IMR-90 (cell line): ENCODE measurements at regions not wholly inside any gene's neighbourhood (a gene's known extent, or its start where the extent isn't known, plus 50 kb on each side); places are given as distances from the start of the nearest gene placed in this dataset.

Source experiments
- ATAC-seq: fragments of 200-7000 bp; cut with Tn5 transposase; 2 replicates; pipeline ENCODE4 v1.9.1; 2020; ENCODE audit warnings: low read depth, mild to moderate bottlenecking, moderate library complexity
- BruUV-seq: library from RNA; stranded (reverse); fragments of 400-500 nt; replicated peaks from 2 replicates; lab custom pipeline; 2021; lab: Mats Ljungman, UMichigan
- CTCF ChIA-PET: fragments of 300-600 bp; formaldehyde crosslinking; extraction: SDS; loops from one replicate; lab custom pipeline; 2021; ENCODE audit warnings: antibody characterized with exemption; lab: Yijun Ruan, JAX
- POLR2A ChIA-PET: fragments of 300-600 bp; sonication (Branson Sonifier 250); formaldehyde crosslinking; loops from one replicate; lab custom pipeline; 2022; ENCODE audit warnings: antibody characterized with exemption; ENCODE audit not compliant: unreplicated experiment; lab: Charles Lee
- DNase-seq: peaks from one replicate; pipeline ENCODE4 v3.0.0; 2013
- H2AFZ ChIP-seq: replicated peaks from 2 replicates; pipeline ENCODE3; 2013; ENCODE audit warnings: low read length, mild to moderate bottlenecking; ENCODE audit not compliant: poor library complexity
- H2AK5ac ChIP-seq: 2 replicates; pipeline ENCODE4 v1.6.1; 2013; ENCODE audit warnings: low read depth, low read length, inconsistent platforms
- H2AK9ac ChIP-seq: replicated peaks from 2 replicates; pipeline ENCODE3; 2013; ENCODE audit warnings: mild to moderate bottlenecking, low read depth, low read length, moderate library complexity; ENCODE audit not compliant: poor library complexity
- H2BK120ac ChIP-seq: 2 replicates; pipeline ENCODE4 v1.6.1; 2013; ENCODE audit warnings: low read depth, low read length, inconsistent platforms
- H2BK15ac ChIP-seq: 3 replicates; pipeline ENCODE4 v1.6.1; 2013; ENCODE audit warnings: low read depth, low read length, inconsistent platforms
- H2BK20ac ChIP-seq: 2 replicates; pipeline ENCODE4 v1.6.1; 2013; ENCODE audit warnings: low read depth, mild to moderate bottlenecking, inconsistent platforms, low read length, moderate library complexity
- H2BK5ac ChIP-seq: 2 replicates; pipeline ENCODE4 v1.6.1; 2013; ENCODE audit warnings: mild to moderate bottlenecking, low read depth, low read length, inconsistent platforms; ENCODE audit not compliant: poor library complexity, severe bottlenecking
- H3K14ac ChIP-seq: replicated peaks from 2 replicates; pipeline ENCODE4 v1.6.1; 2013; ENCODE audit warnings: low read depth, low read length, inconsistent platforms
- H3K18ac ChIP-seq: 2 replicates; pipeline ENCODE4 v1.6.1; 2013; ENCODE audit warnings: low read depth, low read length, control low read depth
- H3K23ac ChIP-seq: 2 replicates; pipeline ENCODE4 v1.6.1; 2013; ENCODE audit warnings: low read depth, low read length, inconsistent platforms
- H3K27ac ChIP-seq: 2 replicates; pipeline ENCODE4 v1.5.1; 2013; ENCODE audit warnings: mild to moderate bottlenecking, control low read depth, low read length; ENCODE audit not compliant: insufficient read depth
- H3K27me3 ChIP-seq: 2 replicates; pipeline ENCODE4 v1.6.1; 2013; ENCODE audit warnings: low read length; ENCODE audit not compliant: control insufficient read depth, insufficient read depth
- H3K36me3 ChIP-seq: 2 replicates; pipeline ENCODE4 v1.6.1; 2013; ENCODE audit warnings: low read length, mixed read lengths; ENCODE audit not compliant: control insufficient read depth, insufficient read depth
- H3K4ac ChIP-seq: 2 replicates; pipeline ENCODE4 v1.6.1; 2013; ENCODE audit warnings: low read depth, low read length, inconsistent platforms
- H3K4me1 ChIP-seq: 2 replicates; pipeline ENCODE4 v1.6.1; 2013; ENCODE audit warnings: low read length, mixed read lengths; ENCODE audit not compliant: control insufficient read depth, insufficient read depth
- H3K4me2 ChIP-seq: 2 replicates; pipeline ENCODE4 v1.6.1; 2013; ENCODE audit warnings: low read depth, mild to moderate bottlenecking, control low read depth, low read length, moderate library complexity
- H3K4me3 ChIP-seq: 2 replicates; pipeline ENCODE4 v1.5.1; 2013; ENCODE audit warnings: low read depth, mild to moderate bottlenecking, control low read depth, low read length, moderate library complexity; ENCODE audit not compliant: insufficient read depth
- H3K56ac ChIP-seq: 2 replicates; pipeline ENCODE4 v1.6.1; 2013; ENCODE audit warnings: low read length, inconsistent platforms; ENCODE audit not compliant: insufficient read depth; ENCODE audit errors: extremely low read depth
- H3K79me1 ChIP-seq, 2 experiments: 2 replicates each; pipeline ENCODE4 v1.6.1; 2013; ENCODE audit warnings: low read length in 2 of 2, inconsistent platforms in 1 of 2, low read depth in 1 of 2
- H3K9ac ChIP-seq: 2 replicates; pipeline ENCODE4 v1.6.1; 2013; ENCODE audit warnings: low read depth, low read length, control low read depth
- H3K9me1 ChIP-seq: 2 replicates; pipeline ENCODE4 v1.6.1; 2013; ENCODE audit warnings: low read length, inconsistent platforms; ENCODE audit not compliant: insufficient read depth
- H3K9me3 ChIP-seq: 2 replicates; pipeline ENCODE4 v1.6.1; 2013; ENCODE audit warnings: low read length; ENCODE audit not compliant: control insufficient read depth, insufficient read depth
- H4K20me1 ChIP-seq: 2 replicates; pipeline ENCODE4 v1.6.1; 2013; ENCODE audit warnings: low read length, inconsistent platforms; ENCODE audit not compliant: insufficient read depth
- H4K5ac ChIP-seq: 2 replicates; pipeline ENCODE4 v1.6.1; 2013; ENCODE audit warnings: mild to moderate bottlenecking, low read depth, low read length, control low read depth
- H4K8ac ChIP-seq, 2 experiments: 2 replicates each; pipeline ENCODE4 v1.6.1; 2013; ENCODE audit warnings: low read depth in 2 of 2, low read length in 2 of 2, control low read depth in 1 of 2, inconsistent platforms in 1 of 2
- H4K91ac ChIP-seq: 2 replicates; pipeline ENCODE4 v1.6.1; 2013; ENCODE audit warnings: low read depth, low read length, inconsistent platforms; ENCODE audit not compliant: insufficient read depth
- ELK1 ChIP-seq: fragments of 150-350 bp; IDR thresholded peaks from 2 replicates; pipeline ENCODE4 v1.6.1; 2016; ENCODE audit warnings: low read depth, mild to moderate bottlenecking, low read length, moderate library complexity, borderline replicate concordance
- WGBS, 2 experiments: methylation state at CpG; one replicate each; pipeline versions ENCODE4 v1.1.5 to v1.1.7; 2013; ENCODE audit warnings: missing lambda C conversion rate in 2 of 2; ENCODE audit not compliant: insufficient read length in 1 of 2; ENCODE audit errors: extremely low coverage in 2 of 2; 5-methylcytosine and 5-hydroxymethylcytosine counted together
- dilution Hi-C: fragments of 300-500 bp; cut with HindIII; formaldehyde crosslinking; loops from one replicate; pipeline ENCODE4 v1.14.3; 2018; ENCODE audit warnings: low sequenced_read_pairs; ENCODE audit not compliant: unreplicated experiment
- in situ Hi-C: fragments of 300-500 bp; cut with MboI; formaldehyde crosslinking; loops from 3 replicates; pipeline ENCODE4 v1.14.3; 2019; ENCODE audit warnings: low sequenced_read_pairs, inconsistent platforms, mixed read lengths
- intact Hi-C: fragments of 100-400 bp; cut with micrococcal nuclease; formaldehyde crosslinking; loops from 2 replicates; pipeline ENCODE4 v1.10.0; 2022

GRCh38 chr5:166991601-166992000 is 1299.8 kb upstream of the WWC1 start:
- BruUV-seq, result no TSS peak
- Histone ChIP-seq H3K9ac (no peak overlapping the region), H3K9me3 (peaks cover 7% of the 10 kb centered on the region), H3K14ac (no peak overlapping the region), H3K4ac (no peak overlapping the region), H3K18ac (no peak overlapping the region), H3K9me1 (no peaks in the 10 kb centered on the region), H2AK9ac (no peak overlapping the region), H2BK20ac (no peak overlapping the region), H2BK5ac (no peak overlapping the region), H3K4me2 (no peak overlapping the region), H4K91ac (no peak overlapping the region), H4K8ac (no peak overlapping the region), H3K23ac (no peak overlapping the region), H3K27ac (no peak overlapping the region), H3K27me3 (no peaks in the 10 kb centered on the region), H4K20me1 (no peaks in the 10 kb centered on the region), H2AFZ (no peak overlapping the region), H3K4me1 (no peaks in the 10 kb centered on the region), H2BK120ac (no peak overlapping the region), H3K4me3 (no peak overlapping the region), H2BK15ac (no peak overlapping the region), H4K5ac (no peak overlapping the region), H3K79me1 (no peaks in the 10 kb centered on the region), H3K36me3 (no peaks in the 10 kb centered on the region), H3K56ac (no peak overlapping the region), H2AK5ac (no peak overlapping the region)
- DNase-seq (no peak), ATAC-seq (no peak)
- in situ Hi-C loops, result no loop called here
- ChIA-PET CTCF (no interaction called here), POLR2A (no interaction called here)
- dilution Hi-C loops, result no loop called here
- intact Hi-C loops, result no loop called here
- no peak for TF ChIP-seq ELK1
- WGBS, 2 experiments, result no CpG with 5 or more reads among the region's 1 CpG
